ENCODE measurements at regions not wholly inside any gene's neighbourhood (a gene's known extent, or its start where the extent isn't known, plus 50 kb on each side); places are given as distances from the start of the nearest gene placed in this dataset.

GRCh38 chr21:20265707-20266440 is 732.3 kb upstream of the NCAM2 start:
- TF ChIP-seq YY1 (IDR thresholded peaks at IDR 0.05; ENCODE audit: insufficient read depth, insufficient read length), result no peak
- TF ChIP-seq ZNF274 (IDR thresholded peaks at IDR 0.05; ENCODE audit: low read depth, low read length), result no peak

Data from NT2/D1 (cell line).